Femur (tissue), 1 donor: ENCODE measurements at regions not wholly inside any gene's neighbourhood (a gene's known extent, or its start where the extent isn't known, plus 50 kb on each side); places are given as distances from the start of the nearest gene placed in this dataset.
A peak's percentile ranks its signal among the peaks of the same experiment; 100 is the strongest.
"Not testable (repeated sequence)": the region's sequence is repeated elsewhere in the genome, so short reads cannot be mapped to it uniquely, and the experiment has no call there.

Source experiments
- DNase-seq: peaks from one replicate; pipeline ENCODE4 v3.0.0-alpha.2; 2017

- DNase-seq, result no peak
These were observed 228.0 kb upstream of the SLCO3A1 start for GRCh38 chr15:91625506-91625905.

GRCh38 chr15:91627473-91628278, 225.8 kb upstream of the SLCO3A1 start:
- DNase-seq, result peak; percentile 70

- DNase-seq, result no peak
These were observed 223.4 kb upstream of the SLCO3A1 start for GRCh38 chr15:91630090-91630489.

GRCh38 chr15:91632176-91632575, 221.3 kb upstream of the SLCO3A1 start:
- DNase-seq, result no peak

GRCh38 chr15:91632981-91633380, 220.5 kb upstream of the SLCO3A1 start:
- DNase-seq, result no peak

GRCh38 chr15:91634179-91634578, 219.3 kb upstream of the SLCO3A1 start:
- no peak for DNase-seq

GRCh38 chr15:91635080-91635479, 218.4 kb upstream of the SLCO3A1 start:
- DNase-seq, result no peak

- no peak for DNase-seq
These were observed 217.9 kb upstream of the SLCO3A1 start for GRCh38 chr15:91635641-91636040.

GRCh38 chr15:91649016-91649415, 204.5 kb upstream of the SLCO3A1 start:
- DNase-seq, result no peak

- no peak for DNase-seq
These were observed 203.6 kb upstream of the SLCO3A1 start for GRCh38 chr15:91649831-91650321.

GRCh38 chr15:91651251-91651650, 202.3 kb upstream of the SLCO3A1 start:
- DNase-seq, result no peak

- no peak for DNase-seq
These were observed 200.8 kb upstream of the SLCO3A1 start for GRCh38 chr15:91652610-91653207.

- DNase-seq, result not testable (repeated sequence)
These were observed 197.8 kb upstream of the SLCO3A1 start for GRCh38 chr15:91655563-91656290.

- DNase-seq, result no peak
These were observed 193.3 kb upstream of the SLCO3A1 start for GRCh38 chr15:91660174-91660649.

- DNase-seq, result no peak
These were observed 189.2 kb upstream of the SLCO3A1 start for GRCh38 chr15:91664224-91664836.

GRCh38 chr15:91665212-91665611, 188.3 kb upstream of the SLCO3A1 start:
- DNase-seq, result no peak

GRCh38 chr15:91668370-91668769, 185.1 kb upstream of the SLCO3A1 start:
- DNase-seq, result no peak

- no peak for DNase-seq
These were observed 183.4 kb upstream of the SLCO3A1 start for GRCh38 chr15:91670108-91670507.

GRCh38 chr15:91678003-91678402, 175.5 kb upstream of the SLCO3A1 start:
- DNase-seq, result no peak

- no peak for DNase-seq
These were observed 174.1 kb upstream of the SLCO3A1 start for GRCh38 chr15:91679447-91679846.

GRCh38 chr15:91685436-91685835, 168.1 kb upstream of the SLCO3A1 start:
- no peak for DNase-seq

- DNase-seq, result no peak
These were observed 164.7 kb upstream of the SLCO3A1 start for GRCh38 chr15:91688811-91689210.

- no peak for DNase-seq
These were observed 164.1 kb upstream of the SLCO3A1 start for GRCh38 chr15:91689377-91689776.
